ENCODE measurements at regions not wholly inside any gene's neighbourhood (a gene's known extent, or its start where the extent isn't known, plus 50 kb on each side); places are given as distances from the start of the nearest gene placed in this dataset.

DNA sequence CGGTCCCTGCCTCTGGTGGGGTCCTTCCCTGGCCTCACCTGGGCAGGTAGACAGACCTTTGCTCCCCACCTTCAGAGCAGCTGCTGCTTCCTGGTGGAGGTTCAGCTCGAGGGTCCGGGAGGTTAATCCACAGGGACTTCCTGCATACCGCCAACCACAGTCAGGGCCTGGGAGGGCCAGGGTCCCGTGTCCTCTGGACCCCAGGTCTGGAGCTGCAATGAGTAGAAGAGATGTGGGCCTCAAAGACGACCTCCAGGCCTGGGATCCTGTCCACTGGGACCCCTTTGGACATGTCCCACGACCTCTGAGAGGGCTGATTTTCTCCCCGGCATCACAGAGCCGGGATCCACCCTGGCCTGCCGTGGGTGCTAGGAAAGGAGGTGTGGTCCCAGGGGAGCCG is 223.3 kb upstream of the TCERG1L start:
- TF ChIP-seq CTCF (IDR thresholded peaks at IDR 0.05) (no peak), EP300 (IDR thresholded peaks at IDR 0.05) (no peak)
